ENCODE measurements at regions not wholly inside any gene's neighbourhood (a gene's known extent, or its start where the extent isn't known, plus 50 kb on each side); places are given as distances from the start of the nearest gene placed in this dataset.

GRCh38 chr1:184215274-184215925 lies 163.9 kb downstream of the TSEN15 start:
- in situ Hi-C loops (cut with MboI; ENCODE audit: low sequenced_read_pairs) = loop anchor here (25.0 kb wide), 1 partner anchor 553 kb away; the partner anchor contains the start of gene APOBEC4

GRCh38 chr1:184218458-184219075 lies 167.0 kb downstream of the TSEN15 start:
- in situ Hi-C loops (cut with MboI; ENCODE audit: low sequenced_read_pairs) = loop anchor here (25.0 kb wide), 1 partner anchor 556 kb away; the partner anchor contains the start of gene APOBEC4

- in situ Hi-C loops (cut with MboI; ENCODE audit: low sequenced_read_pairs) = loop anchor here (25.0 kb wide), 1 partner anchor 557 kb away; the partner anchor contains the start of gene APOBEC4
Observed at GRCh38 chr1:184219414-184219813, 167.4 kb upstream of the C1orf21 start.

- in situ Hi-C loops (cut with MboI; ENCODE audit: low sequenced_read_pairs) = loop anchor here (10.0 to 25.0 kb wide), 2 partner anchors 125 to 558 kb away; partner anchors contain the start of gene APOBEC4
Observed at GRCh38 chr1:184219883-184220282, 166.9 kb upstream of the C1orf21 start.

- in situ Hi-C loops (cut with MboI; ENCODE audit: low sequenced_read_pairs) = loop anchor here (10.0 to 25.0 kb wide), 2 partner anchors 126 to 559 kb away; partner anchors contain the start of gene APOBEC4
Observed at GRCh38 chr1:184221087-184221486, 165.7 kb upstream of the C1orf21 start.

- in situ Hi-C loops (cut with MboI; ENCODE audit: low sequenced_read_pairs) = loop anchor here (10.0 to 25.0 kb wide), 2 partner anchors 128 to 560 kb away; partner anchors contain the start of gene APOBEC4
Observed at GRCh38 chr1:184222652-184223052, 164.2 kb upstream of the C1orf21 start.

- in situ Hi-C loops (cut with MboI; ENCODE audit: low sequenced_read_pairs) = loop anchor here (10.0 to 25.0 kb wide), 2 partner anchors 128 to 561 kb away; partner anchors contain the start of gene APOBEC4
Observed at GRCh38 chr1:184223216-184223615, 163.6 kb upstream of the C1orf21 start.

GRCh38 chr1:184225283-184226099 lies 161.3 kb upstream of the C1orf21 start:
- in situ Hi-C loops (cut with MboI; ENCODE audit: low sequenced_read_pairs) = loop anchor here (10.0 kb wide), 1 partner anchor 131 kb away; no protein-coding TSS in a partner anchor

GRCh38 chr1:184226100-184226487 lies 160.7 kb upstream of the C1orf21 start:
- in situ Hi-C loops (cut with MboI; ENCODE audit: low sequenced_read_pairs) = loop anchor here (10.0 kb wide), 1 partner anchor 131 kb away; no protein-coding TSS in a partner anchor

GRCh38 chr1:184228558-184228957 lies 158.3 kb upstream of the C1orf21 start:
- in situ Hi-C loops (cut with MboI; ENCODE audit: low sequenced_read_pairs) = loop anchor here (10.0 kb wide), 1 partner anchor 134 kb away; no protein-coding TSS in a partner anchor

GRCh38 chr1:184237588-184237987 lies 149.2 kb upstream of the C1orf21 start:
- in situ Hi-C loops (cut with MboI; ENCODE audit: low sequenced_read_pairs) = no loop called here

GRCh38 chr1:184241446-184241845 lies 145.4 kb upstream of the C1orf21 start:
- in situ Hi-C loops (cut with MboI; ENCODE audit: low sequenced_read_pairs) = no loop called here

GRCh38 chr1:184242507-184242943 lies 144.3 kb upstream of the C1orf21 start:
- in situ Hi-C loops (cut with MboI; ENCODE audit: low sequenced_read_pairs) = no loop called here

- in situ Hi-C loops (cut with MboI; ENCODE audit: low sequenced_read_pairs) = no loop called here
Observed at GRCh38 chr1:184244962-184245361, 141.9 kb upstream of the C1orf21 start.

- in situ Hi-C loops (cut with MboI; ENCODE audit: low sequenced_read_pairs) = no loop called here
Observed at GRCh38 chr1:184247671-184248070, 139.2 kb upstream of the C1orf21 start.

GRCh38 chr1:184253921-184254320 lies 132.9 kb upstream of the C1orf21 start:
- in situ Hi-C loops (cut with MboI; ENCODE audit: low sequenced_read_pairs) = no loop called here

- in situ Hi-C loops (cut with MboI; ENCODE audit: low sequenced_read_pairs) = no loop called here
Observed at GRCh38 chr1:184254849-184255248, 132.0 kb upstream of the C1orf21 start.

- in situ Hi-C loops (cut with MboI; ENCODE audit: low sequenced_read_pairs) = no loop called here
Observed at GRCh38 chr1:184255560-184255959, 131.3 kb upstream of the C1orf21 start.

GRCh38 chr1:184257873-184258272 lies 129.0 kb upstream of the C1orf21 start:
- in situ Hi-C loops (cut with MboI; ENCODE audit: low sequenced_read_pairs) = no loop called here

GRCh38 chr1:184258525-184258924 lies 128.3 kb upstream of the C1orf21 start:
- in situ Hi-C loops (cut with MboI; ENCODE audit: low sequenced_read_pairs) = no loop called here

- in situ Hi-C loops (cut with MboI; ENCODE audit: low sequenced_read_pairs) = no loop called here
Observed at GRCh38 chr1:184260382-184260781, 126.4 kb upstream of the C1orf21 start.
